ENCODE measurements at regions not wholly inside any gene's neighbourhood (a gene's known extent, or its start where the extent isn't known, plus 50 kb on each side); places are given as distances from the start of the nearest gene placed in this dataset.
"Not testable (repeated sequence)": the region's sequence is repeated elsewhere in the genome, so short reads cannot be mapped to it uniquely, and the experiment has no call there.

DNA sequence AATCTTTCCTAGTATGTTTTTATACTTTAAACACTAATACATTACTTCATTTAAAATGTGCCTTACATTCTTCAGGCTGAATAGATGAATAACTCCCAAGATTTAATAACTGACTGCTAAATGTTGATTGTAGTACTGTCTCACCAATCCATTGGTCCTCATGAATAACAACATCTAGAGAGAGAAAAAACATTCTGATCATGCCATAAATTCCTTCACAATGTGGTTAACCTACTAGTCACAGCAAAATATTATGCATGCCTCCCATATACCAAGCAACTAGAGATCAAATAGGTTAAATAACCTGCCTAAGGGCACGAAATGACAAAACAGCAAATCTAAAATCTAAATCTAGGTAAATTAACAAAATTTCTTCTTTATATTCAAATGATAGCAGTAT lies 66.2 kb downstream of the SYT15 start:
- not testable (repeated sequence) for DNase-seq

DNA sequence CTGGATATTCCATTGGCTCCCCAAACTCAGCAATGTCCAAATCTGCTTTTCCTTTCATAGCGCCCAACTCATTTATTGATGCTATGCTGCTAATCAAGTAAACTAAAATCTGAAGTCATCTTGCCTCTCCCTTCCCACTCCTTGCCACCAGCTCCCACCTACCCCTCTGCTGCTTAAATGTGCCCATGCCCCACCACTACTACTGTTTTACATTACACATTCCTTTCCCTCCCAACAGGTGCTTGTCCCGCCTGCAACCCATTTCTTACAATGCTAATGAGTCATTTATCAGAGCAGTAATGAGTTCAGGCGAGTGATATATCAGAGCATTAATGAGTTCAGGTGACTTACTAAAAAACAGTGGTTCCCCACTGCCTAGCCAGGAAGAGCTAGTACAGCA lies 67.2 kb downstream of the SYT15 start:
- DNase-seq = not testable (repeated sequence)

DNA sequence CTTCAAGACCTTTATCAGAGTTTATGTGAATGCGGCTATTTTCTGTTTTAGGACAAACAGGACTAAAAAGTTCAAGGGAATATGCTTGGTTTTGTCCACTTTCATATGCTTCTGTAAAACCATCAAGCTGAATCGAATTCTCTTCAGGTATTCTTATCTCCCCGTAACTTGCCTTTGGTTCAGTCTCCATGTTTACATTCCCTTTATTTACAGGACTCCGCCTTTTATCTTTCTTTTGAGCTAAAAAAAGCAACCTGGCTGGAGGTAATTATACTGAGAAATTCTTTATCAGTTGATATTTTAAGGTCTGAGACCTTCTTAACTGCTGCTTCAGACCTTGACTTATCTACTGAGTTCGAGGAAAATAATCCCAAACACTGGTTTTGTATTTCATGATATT lies 72.0 kb downstream of the SYT15 start:
- DNase-seq = not testable (repeated sequence)

DNA sequence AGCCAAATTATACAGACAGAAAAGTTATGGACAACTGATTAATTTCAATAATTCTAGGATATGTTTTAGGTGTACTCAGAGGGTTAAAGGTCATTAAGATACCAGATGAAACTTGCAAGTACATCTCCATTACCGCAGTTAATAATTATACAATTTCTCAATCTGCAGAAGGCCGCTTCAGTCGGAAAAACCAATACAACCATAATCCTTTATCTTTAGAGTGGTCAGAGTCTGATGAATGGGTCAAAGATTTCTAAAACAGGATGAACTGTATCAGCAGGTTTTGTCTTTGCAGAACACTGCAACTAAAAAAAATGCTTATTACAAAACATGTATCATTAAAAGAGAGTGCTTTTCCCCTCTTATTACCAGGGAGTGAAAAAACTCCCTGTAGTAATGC lies 78.5 kb downstream of the SYT15 start:
- not testable (repeated sequence) for DNase-seq

DNA sequence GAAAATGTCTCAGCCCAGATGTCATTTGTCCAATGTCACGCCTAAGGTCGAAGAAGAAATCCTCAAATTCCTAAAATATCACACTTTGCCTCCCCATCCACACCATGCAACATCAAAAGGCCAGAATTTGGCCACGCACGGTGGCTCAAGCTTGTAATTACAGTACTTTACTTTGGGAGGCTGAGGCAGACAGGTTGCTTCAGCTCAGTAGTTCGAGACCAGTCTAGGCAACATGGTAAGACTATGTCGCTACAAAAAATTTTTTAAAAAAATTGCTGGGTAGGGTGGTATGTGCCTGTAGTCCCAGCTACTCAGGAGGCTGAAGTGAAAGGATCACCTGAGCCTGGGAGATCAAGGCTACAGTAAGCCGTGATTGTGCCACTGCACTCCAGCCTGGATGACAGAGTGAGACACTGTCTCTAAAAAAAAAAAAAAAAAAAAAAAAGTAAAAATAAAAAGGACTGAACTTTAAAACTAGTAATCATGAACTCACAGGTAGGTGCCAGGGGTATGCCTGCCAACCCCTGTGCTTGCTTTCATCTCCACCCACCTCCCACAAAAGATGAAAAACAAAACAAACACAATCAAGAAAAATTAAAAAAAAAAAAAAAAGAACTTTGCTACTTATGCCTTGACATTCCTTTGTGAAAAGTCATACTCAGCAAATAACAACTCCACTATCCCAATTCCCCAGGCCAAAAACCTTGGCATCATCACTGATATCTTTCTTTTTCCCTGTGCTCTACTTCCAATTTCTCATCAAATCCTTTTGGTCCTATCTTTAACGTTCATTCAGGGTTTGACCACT lies 81.3 kb downstream of the SYT15 start:
- not testable (repeated sequence) for DNase-seq

DNA sequence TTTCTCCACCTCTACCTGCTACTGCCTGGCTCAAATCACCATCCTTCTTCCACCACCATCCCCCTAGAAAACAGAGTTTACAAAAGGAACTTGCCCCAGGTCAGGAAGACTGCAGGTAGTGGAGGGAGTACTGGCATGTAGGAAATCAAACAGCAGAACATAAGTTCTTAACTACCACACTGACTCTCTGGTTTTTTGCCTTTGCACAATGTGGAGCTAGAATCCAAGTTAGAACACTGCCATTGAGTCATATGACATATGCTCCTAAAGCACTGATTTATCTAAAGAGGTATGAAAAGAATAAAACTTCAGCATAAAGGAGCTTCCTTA lies 81.9 kb downstream of the SYT15 start:
- not testable (repeated sequence) for DNase-seq

DNA sequence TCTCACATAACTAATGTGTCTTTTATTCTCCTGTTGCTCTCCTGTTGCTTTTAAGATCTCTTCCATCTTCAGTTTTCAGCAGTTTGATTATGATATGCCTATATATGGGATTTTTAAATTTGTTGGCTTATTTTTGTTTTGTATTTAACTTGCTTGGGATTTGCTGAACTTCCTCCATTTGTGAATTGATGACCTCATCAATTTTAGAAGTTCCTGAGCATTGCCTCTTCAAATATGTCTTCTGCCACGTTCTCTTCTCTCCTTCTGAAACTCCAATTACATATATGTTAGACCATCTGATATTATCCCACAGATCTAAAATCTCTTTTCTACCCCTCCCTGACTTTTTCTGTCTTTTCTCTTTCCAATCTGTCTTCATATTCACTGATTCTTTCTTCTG lies 86.6 kb downstream of the SYT15 start:
- DNase-seq = not testable (repeated sequence)

DNA sequence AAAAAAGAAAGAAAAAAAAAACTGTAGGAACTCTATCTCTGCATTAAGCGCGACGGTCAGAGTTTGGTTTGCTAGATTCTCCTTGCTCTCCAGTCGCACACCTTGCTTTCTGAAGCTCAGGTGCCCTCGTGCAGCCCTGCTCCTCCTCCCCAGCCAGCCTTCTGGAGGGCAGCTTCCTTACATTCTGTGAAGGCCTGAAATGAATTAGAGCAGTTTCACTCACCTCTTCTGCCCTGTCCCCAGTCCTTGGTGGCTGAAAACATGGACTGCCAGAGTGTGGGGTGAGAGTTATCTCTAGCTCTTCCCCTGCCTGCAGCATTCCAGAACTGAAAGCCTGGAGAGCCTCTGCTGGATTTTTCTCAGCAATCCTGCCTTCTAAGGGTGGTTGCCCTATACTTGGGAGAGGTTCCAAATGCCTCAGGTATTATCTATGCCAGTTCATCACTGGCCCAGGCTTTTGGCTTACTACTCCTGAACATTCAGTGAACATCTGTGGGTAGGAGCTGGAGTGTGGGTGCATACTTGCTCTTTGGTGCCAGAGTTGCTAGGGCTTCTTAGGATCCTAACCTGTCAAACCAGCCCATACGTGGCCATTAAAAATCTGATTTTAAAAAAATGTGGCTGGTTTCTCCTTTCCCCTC lies 89.5 kb downstream of the SYT15 start:
- not testable (repeated sequence) for DNase-seq

DNA sequence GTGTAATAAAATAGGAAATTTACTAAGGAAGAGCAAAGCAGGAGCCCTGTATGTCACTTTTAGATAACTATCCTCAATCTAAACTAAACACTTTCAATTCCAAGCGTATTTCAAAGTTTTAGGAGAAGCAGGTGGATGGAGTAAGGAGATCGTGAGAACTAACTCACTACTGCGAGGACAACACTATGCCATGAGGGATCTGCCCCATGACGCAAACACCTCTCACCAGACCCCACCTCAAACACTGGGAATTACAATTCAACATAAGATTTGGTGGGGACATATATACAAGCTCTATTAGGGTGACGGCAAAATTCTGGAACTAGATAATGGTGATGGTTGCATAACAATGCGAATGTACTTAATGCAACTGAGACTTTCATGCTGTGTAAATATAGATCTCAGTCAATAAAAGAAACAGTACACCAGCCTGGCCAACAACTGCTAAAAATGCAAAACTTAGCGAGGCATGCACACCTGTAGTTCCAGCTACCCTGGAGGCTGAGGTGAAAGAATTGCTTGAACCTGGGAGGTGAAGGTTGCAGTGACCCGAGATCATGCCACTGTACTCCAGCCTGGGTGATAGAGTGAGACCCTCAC lies 99.0 kb downstream of the SYT15 start:
- DNase-seq = not testable (repeated sequence)

DNA sequence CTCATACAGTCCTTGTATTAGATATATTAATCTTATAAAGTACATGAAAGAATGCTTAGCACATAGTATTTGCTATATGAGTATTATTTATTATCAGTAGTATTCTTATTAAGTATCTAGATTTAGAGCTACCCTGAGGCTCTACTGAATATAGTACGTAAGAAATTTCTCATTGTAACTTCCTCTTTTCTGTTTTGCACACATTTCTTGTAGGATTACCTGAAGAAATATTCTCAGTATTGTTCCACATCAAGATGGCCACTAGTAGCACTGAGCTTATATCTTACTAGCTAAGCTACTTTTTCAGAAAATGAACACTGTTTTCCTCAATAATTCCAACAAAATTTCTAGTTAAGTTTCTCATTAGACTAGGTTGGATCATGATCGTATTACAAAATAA lies 112.5 kb downstream of the SYT15 start:
- not testable (repeated sequence) for DNase-seq

DNA sequence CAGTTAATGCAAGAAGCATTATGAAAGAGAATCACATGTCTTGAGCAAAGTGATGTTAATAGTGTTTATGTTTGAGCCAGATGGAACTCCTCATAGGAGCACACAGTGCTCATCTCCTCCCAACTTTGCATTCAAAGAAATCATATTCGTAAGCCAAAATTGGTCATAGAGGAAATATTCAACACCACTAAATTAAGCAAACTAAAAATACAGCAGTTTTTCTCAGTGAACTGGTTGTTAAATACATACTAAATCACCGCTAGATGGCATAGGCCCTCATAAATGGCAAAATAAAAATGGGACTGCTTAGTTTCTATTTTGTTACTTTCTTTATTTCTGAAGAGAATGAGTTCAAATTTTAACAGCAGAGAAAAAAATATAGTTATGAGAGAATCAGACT lies 114.3 kb downstream of the SYT15 start:
- DNase-seq = not testable (repeated sequence)

DNA sequence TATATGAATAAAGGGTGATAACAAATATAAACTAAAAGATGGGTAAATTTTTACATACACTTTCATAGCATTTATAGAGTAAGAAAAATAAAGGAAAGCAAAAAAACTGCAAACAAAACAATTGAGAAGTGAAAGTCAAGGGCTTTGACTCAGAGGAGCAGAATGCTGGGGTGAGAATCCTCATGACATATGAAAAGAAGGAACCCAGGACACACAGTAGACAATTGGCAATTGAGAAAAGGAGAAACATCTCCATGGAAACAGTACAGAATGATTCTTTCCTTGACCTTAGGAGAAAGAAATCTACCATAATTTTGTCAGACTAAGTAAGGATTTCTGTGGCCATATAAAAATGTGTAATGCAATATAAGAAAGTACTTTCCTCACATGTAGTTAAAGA lies 138.3 kb downstream of the SYT15 start:
- not testable (repeated sequence) for DNase-seq

DNA sequence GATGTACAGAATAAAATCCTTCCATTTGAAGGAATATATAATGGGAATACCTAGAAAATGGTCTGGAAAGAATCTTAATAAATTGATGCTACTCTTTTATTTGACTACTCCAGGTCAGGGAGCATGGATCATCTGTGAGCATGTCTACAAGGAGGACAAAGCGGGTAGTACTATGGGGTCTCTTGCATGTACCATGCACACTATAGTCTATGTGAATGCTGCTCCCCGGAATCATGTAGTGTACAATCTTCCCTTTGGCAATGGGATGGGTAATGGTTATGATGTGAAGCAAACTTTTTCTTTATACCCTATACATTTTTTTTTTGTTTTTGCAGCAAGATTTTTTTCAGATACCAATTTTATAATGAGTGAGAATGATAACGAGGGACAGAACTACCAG lies 139.1 kb downstream of the SYT15 start:
- not testable (repeated sequence) for DNase-seq

DNA sequence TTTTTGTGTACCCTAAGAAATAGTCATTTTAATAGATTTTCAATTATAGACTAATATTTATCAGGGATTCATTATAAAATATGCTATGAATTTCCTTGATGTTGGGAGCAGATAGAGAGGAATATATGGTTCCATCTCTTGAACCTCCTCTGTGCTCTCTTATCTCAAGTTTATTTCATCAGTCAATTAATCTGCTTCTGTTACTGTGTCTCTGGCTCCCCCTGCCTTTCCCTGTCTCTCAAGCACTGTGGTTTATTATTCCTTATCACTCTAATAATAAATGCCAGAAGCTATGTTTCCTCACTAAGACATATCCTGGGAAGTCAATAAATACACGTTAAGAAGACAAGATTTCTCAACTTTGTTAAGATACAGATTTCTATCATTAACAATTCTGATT lies 141.5 kb downstream of the SYT15 start:
- DNase-seq = peak; percentile 62

DNA sequence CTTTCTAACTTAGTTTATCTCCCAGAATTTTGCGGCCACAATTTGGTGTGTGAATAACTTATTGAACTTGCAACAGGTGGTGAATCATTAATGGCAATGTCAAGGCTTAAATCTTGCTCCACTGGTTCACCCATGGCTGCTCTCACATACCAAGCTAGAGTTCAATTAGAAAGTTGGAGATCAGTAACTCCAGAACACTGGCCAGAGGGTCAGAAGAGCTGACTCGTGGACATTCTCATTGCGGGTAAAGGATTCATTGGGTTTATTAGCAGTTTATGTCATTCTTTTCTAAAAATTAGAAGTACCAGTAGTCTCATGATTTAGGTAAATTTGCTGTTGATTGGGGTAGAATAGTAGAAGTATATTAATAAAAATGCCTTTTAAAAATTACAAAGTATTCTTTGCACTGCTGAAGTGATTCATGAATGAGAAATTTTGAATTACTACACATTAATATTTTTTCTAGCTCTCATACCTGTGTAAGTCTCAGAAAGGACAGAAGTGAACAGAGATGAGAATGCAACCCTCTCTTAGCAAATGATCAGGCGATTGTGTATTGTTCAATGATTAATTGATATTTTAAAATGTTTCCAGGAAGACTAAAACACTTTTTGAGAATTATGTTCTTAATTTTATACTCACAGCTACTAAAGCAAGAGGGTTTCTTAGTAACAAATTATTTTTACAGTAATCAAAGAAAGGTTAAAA lies 142.0 kb downstream of the SYT15 start:
- not testable (repeated sequence) for DNase-seq

DNA sequence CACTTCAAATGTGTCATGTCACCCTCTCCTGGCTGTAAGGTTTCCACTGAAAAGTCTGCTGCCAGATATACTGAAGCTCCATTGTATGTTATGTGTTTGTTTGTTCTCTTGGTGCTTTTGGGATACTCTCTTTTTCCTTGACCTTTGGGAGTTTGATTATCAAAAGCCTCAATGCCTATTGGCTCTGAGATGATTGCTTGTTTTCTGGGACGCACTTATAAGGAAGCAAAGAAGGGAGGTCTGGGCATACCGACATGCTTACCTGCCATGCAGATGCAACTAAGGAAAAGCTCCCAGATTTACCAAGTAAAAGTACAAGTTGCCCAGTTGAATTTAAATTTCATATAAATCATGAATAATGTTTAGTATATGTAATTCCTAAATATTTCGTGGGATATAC lies 145.3 kb downstream of the SYT15 start:
- not testable (repeated sequence) for DNase-seq

DNA sequence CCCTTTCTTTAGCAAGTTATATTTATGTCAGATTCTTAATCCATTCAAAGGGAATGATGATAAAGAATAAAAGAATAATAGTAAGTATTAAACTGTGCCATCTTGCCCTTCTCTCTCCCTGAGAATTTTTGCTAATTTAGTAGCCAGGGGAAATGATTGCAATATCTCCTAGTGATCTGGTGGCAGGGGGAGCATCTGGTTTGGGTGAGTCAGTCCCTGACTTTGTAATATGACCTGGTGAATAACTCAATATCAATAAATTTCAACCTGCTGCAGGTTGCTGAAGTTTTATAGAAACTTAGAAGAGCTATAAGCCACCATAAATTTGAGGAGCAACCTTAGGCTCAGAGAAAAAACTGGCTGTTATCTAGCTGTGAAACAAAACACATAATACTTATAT lies 149.4 kb downstream of the SYT15 start:
- DNase-seq = not testable (repeated sequence)

DNA sequence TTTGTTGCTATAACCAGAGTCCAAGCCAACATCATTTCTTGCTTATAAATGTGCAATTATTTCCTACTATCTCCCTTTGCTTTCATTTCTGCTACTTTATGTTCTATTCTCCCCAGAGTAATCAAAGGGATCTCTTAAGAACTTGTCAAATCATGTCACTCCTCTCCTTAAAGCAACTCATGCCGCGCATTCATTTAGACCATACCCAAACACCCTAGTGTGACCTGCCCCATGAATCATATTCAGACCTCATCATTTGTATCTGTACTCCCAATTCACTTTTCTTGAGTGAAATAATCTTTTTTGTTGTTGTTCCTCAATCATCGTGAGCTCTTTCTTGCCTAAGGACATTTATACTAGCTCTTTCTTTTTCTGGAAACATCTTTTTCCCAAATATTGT lies 151.8 kb downstream of the SYT15 start:
- not testable (repeated sequence) for DNase-seq

DNA sequence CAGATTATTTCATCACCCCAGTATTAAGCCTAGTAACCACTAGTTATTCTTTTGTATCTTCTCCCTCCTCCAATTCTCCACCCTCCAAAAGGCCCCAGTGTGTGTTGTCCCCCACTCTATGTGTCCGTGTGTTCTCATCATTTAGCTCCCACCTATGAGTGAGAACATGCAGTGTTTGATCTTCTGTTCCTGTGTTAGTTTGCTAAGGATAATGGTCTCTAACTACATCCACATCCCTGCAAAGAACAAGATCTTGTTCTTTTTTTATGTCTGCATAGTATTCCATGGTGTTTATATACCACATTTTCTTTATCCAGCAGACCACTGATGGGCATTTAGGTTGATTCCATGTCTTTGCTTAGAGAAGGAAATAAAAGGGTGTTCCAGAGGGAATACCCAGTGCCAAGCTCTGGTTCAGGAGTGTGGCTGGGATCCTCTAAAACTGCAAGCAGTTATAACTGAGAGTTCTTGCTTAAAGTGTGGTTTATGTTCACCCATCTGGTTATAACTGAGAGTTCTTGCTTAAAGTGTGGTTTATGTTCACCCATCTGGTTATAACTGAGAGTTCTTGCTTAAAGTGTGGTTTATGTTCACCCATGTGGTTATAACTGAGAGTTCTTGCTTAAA lies 154.8 kb downstream of the SYT15 start:
- DNase-seq = not testable (repeated sequence)

DNA sequence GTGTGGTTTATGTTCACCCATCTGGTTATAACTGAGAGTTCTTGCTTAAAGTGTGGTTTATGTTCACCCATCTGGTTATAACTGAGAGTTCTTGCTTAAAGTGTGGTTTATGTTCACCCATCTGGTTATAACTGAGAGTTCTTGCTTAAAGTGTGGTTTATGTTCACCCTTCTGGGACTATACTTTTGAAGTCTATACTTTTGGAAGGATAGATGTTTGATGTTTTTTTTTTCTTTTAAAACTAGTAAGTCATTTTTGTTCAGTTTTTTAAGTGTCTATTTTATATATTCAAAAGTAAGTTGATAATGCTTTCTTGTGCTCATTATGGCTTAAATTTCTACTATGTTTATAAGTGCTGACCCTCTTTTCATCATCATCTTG lies 155.3 kb downstream of the SYT15 start:
- not testable (repeated sequence) for DNase-seq

DNA sequence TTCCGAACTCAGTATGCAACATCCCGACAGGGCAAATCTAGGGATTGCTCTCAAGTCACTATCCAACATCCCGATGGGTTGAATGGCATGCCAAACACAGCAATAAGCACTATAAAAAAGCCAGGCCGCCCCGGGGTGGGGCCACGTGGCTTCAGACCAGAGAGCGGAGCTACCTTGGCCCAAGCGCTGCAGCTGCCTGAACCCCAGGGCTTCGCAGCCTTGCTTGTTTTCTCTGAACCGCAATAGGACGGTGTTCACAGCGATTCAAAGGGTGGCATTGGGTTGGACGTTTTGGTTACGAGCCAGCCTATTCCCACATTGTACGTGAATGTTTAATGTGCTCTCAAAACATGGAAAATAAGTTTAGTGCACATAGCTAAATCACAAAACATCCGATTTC lies 161.0 kb downstream of the SYT15 start:
- DNase-seq = not testable (repeated sequence)

DNA sequence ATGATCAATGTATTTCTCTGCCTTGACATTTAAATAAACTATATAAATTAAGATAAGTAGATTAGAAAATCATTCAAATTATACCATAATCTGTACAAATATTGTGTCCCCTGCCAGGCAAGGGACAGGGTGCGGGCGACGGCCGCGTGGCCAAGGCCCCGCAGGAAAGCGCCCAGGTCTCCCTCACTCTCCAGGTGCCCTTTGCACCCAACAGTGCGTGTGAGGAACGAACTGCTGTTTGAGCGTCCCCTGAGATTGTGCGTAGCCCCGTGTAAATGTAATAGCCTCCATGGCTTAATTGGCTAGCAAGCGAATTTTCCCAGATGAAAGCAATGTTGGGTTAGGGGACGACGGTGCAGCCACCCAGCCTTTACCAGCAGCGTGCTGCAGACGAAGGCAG lies 161.4 kb downstream of the SYT15 start:
- DNase-seq = not testable (repeated sequence)

DNA sequence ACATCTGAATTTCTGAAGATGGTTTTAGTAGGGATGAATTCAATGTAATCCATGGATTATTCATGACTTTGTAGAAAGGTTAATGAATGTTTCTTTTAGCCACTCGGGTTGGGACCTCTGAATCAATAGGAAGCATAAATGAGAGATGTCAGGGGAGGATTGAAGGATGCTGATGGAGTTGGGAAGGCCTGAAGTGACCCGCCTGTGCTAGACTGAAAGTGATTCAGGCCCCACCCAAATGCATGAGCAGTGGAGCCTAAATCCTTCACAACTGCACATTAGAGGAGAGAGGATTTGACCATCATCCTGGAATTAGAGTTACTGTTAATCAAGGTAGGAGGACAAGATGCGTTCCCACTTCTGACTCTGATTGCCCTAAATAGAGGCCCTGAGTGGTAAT lies 162.2 kb upstream of the PTPN20 start:
- DNase-seq = not testable (repeated sequence)

Measured in OCI-M1 (cell line).